ENCODE measurements at regions not wholly inside any gene's neighbourhood (a gene's known extent, or its start where the extent isn't known, plus 50 kb on each side); places are given as distances from the start of the nearest gene placed in this dataset.

GRCh38 chr7:125147047-125147446 lies 217.4 kb upstream of the POT1 start:
- no peak for DNase-seq (ENCODE audit: low read depth in 2 of 2)

- no peak for DNase-seq (ENCODE audit: low read depth in 2 of 2)
Measured at GRCh38 chr7:125136755-125137532, 207.3 kb upstream of the POT1 start.

GRCh38 chr7:125136341-125136740 lies 206.7 kb upstream of the POT1 start:
- no peak for DNase-seq (ENCODE audit: low read depth in 2 of 2)

- DNase-seq (ENCODE audit: low read depth in 2 of 2), result no peak
Measured at GRCh38 chr7:125130173-125130572, 200.5 kb upstream of the POT1 start.

GRCh38 chr7:125127304-125127703 lies 197.7 kb upstream of the POT1 start:
- no peak for DNase-seq (ENCODE audit: low read depth in 2 of 2)

- DNase-seq (ENCODE audit: low read depth in 2 of 2), result no peak
Measured at GRCh38 chr7:125126376-125126775, 196.8 kb upstream of the POT1 start.

- DNase-seq (ENCODE audit: low read depth in 2 of 2), result no peak
Measured at GRCh38 chr7:125125315-125125714, 195.7 kb upstream of the POT1 start.

GRCh38 chr7:125122173-125122572 lies 192.5 kb upstream of the POT1 start:
- no peak for DNase-seq (ENCODE audit: low read depth in 2 of 2)

GRCh38 chr7:125119559-125120115 lies 190.0 kb upstream of the POT1 start:
- DNase-seq (ENCODE audit: low read depth in 2 of 2), result no peak

GRCh38 chr7:125118444-125118843 lies 188.8 kb upstream of the POT1 start:
- no peak for DNase-seq (ENCODE audit: low read depth in 2 of 2)

- no peak for DNase-seq (ENCODE audit: low read depth in 2 of 2)
Measured at GRCh38 chr7:125112850-125113249, 183.2 kb upstream of the POT1 start.

GRCh38 chr7:125099519-125099918 lies 169.9 kb upstream of the POT1 start:
- DNase-seq (ENCODE audit: low read depth in 2 of 2), result no peak

- no peak for DNase-seq (ENCODE audit: low read depth in 2 of 2)
Measured at GRCh38 chr7:125098377-125098970, 168.8 kb upstream of the POT1 start.

- no peak for DNase-seq (ENCODE audit: low read depth in 2 of 2)
Measured at GRCh38 chr7:125090596-125090995, 161.0 kb upstream of the POT1 start.

GRCh38 chr7:125089171-125089570 lies 159.5 kb upstream of the POT1 start:
- DNase-seq (ENCODE audit: low read depth in 2 of 2), result no peak

- DNase-seq (ENCODE audit: low read depth in 2 of 2), result no peak
Measured at GRCh38 chr7:125088555-125088954, 158.9 kb upstream of the POT1 start.

GRCh38 chr7:125085084-125085483 lies 155.5 kb upstream of the POT1 start:
- DNase-seq (ENCODE audit: low read depth in 2 of 2), result no peak

- DNase-seq (ENCODE audit: low read depth in 2 of 2), result no peak
Measured at GRCh38 chr7:125084196-125084595, 154.6 kb upstream of the POT1 start.

- DNase-seq (ENCODE audit: low read depth in 2 of 2), result no peak
Measured at GRCh38 chr7:125074141-125074540, 144.5 kb upstream of the POT1 start.

- DNase-seq (ENCODE audit: low read depth in 2 of 2), result no peak
Measured at GRCh38 chr7:125065546-125065945, 135.9 kb upstream of the POT1 start.

GRCh38 chr7:125065001-125065400 lies 135.4 kb upstream of the POT1 start:
- DNase-seq (ENCODE audit: low read depth in 2 of 2), result no peak

GRCh38 chr7:125061776-125062397 lies 132.3 kb upstream of the POT1 start:
- DNase-seq (ENCODE audit: low read depth in 2 of 2), result peak; percentile 7 to 38

All from lung microvascular endothelial cell (primary cell).